ENCODE measurements at regions not wholly inside any gene's neighbourhood (a gene's known extent, or its start where the extent isn't known, plus 50 kb on each side); places are given as distances from the start of the nearest gene placed in this dataset.

DNA sequence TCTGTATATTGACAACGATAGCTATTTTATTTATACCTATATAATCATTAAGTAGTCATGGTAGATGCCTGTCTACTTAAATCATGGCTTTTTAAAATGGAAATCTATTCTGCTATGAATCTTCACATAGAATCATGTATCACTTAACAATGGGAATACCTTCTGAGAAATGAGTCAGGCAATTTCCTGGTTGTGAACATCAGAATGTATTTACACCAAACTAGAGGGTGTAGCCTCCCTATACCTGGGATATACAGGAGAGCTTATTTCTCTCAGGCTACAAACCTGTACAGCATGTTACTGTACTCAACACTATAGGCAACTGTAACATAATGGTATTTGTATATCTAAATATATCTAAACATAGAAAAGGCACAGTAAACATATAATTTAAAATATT lies 502.3 kb downstream of the ZWINT start:
- Histone ChIP-seq H3K36me3 (replicated peaks) (no peaks in the 10 kb centered on the region), H3K27ac (no peak overlapping the region), H3K4me3 (ENCODE audit: low read depth, low read length) (no peak overlapping the region), H3K27me3 (replicated peaks) (no peaks in the 10 kb centered on the region)
- in situ Hi-C loops (cut with HindIII; ENCODE audit: low pct_ligation_motif_present, low sequenced_read_pairs), result no loop called here
- TF ChIP-seq, protein P1, sequence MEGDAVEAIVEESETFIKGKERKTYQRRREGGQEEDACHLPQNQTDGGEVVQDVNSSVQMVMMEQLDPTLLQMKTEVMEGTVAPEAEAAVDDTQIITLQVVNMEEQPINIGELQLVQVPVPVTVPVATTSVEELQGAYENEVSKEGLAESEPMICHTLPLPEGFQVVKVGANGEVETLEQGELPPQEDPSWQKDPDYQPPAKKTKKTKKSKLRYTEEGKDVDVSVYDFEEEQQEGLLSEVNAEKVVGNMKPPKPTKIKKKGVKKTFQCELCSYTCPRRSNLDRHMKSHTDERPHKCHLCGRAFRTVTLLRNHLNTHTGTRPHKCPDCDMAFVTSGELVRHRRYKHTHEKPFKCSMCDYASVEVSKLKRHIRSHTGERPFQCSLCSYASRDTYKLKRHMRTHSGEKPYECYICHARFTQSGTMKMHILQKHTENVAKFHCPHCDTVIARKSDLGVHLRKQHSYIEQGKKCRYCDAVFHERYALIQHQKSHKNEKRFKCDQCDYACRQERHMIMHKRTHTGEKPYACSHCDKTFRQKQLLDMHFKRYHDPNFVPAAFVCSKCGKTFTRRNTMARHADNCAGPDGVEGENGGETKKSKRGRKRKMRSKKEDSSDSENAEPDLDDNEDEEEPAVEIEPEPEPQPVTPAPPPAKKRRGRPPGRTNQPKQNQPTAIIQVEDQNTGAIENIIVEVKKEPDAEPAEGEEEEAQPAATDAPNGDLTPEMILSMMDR (IDR thresholded peaks at IDR 0.05; ENCODE audit: low read depth, low read length, missing control alignments), result no peak
- DNase-seq, result no peak

DNA sequence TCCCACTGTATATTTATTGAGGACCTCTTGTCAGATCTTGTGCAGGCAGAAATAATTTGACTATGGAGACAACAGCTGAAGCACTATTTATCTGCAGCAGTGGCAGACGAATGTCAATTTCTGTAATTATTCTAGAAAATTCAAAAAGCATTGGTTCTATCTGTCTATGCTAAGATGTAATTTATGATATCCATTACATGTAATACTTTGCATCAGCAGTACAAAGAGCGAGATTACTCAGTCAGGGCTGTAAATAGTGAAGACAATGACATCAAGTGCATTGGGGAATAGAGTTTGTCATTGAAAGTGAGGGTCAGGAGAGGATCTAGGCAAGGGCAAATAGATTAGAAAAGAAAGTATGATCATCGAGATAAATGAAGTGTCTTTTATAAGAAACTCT lies 508.2 kb downstream of the ZWINT start:
- H3K36me3 ChIP-seq (replicated peaks), result no peaks in the 10 kb centered on the region
- no peak overlapping the region for H3K27ac ChIP-seq
- H3K27me3 ChIP-seq (replicated peaks), result no peaks in the 10 kb centered on the region
- in situ Hi-C loops (cut with HindIII; ENCODE audit: low pct_ligation_motif_present, low sequenced_read_pairs), result no loop called here
- TF ChIP-seq, protein P1 (IDR thresholded peaks at IDR 0.05; ENCODE audit: low read depth, low read length, missing control alignments), result no peak
- DNase-seq, result no peak
- no peak overlapping the region for H3K4me3 ChIP-seq (ENCODE audit: low read depth, low read length)

DNA sequence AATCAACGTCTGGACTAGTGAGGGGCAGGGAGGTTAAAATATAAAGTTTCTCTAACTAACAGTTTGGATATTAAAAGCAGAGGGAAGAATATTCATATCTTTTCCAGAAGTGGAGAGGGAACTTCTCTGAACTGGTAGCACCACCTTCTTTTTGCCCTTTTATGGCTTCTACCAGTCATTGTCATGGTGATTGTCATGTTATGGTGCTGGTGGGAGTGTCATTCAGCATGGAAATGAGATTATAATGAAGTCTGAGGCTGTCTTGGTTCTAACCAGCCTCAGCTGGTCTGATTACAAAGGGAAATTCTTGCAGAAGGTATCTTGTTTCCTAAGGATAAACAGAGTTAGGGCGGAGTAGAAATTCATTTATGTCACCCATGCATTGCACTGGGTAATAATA lies 523.8 kb downstream of the ZWINT start:
- H3K4me3 ChIP-seq (ENCODE audit: low read depth, low read length), result no peak overlapping the region
- in situ Hi-C loops (cut with HindIII; ENCODE audit: low pct_ligation_motif_present, low sequenced_read_pairs), result no loop called here
- no peaks in the 10 kb centered on the region for H3K36me3 ChIP-seq (replicated peaks)
- TF ChIP-seq, protein P1 (IDR thresholded peaks at IDR 0.05; ENCODE audit: low read depth, low read length, missing control alignments), result no peak
- no peak for DNase-seq
- H3K27me3 ChIP-seq (replicated peaks), result no peaks in the 10 kb centered on the region
- H3K27ac ChIP-seq, result no peak overlapping the region

DNA sequence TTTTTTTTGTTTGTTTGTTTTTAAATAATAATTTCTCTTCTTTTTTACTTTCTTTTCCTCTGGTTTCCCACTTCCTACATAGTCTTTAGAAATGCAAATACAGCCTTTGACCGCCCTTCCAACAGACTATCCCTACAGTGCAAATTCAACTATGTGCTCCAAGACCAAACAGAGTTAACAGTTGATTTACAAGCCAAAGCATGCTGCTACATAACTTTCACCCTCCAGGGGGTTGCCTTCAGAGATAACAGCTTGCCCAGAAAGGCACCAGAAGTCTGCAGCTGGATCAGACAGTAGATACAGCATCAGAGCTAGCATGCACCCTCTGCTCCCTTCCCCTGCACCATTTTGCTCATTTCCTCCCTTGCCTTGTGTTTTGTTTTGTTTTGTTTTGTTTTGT lies 539.0 kb downstream of the ZWINT start:
- no peak overlapping the region for H3K4me3 ChIP-seq (ENCODE audit: low read depth, low read length)
- in situ Hi-C loops (cut with HindIII; ENCODE audit: low pct_ligation_motif_present, low sequenced_read_pairs), result no loop called here
- no peak for DNase-seq
- H3K27ac ChIP-seq, result no peak overlapping the region
- no peaks in the 10 kb centered on the region for H3K36me3 ChIP-seq (replicated peaks)
- no peaks in the 10 kb centered on the region for H3K27me3 ChIP-seq (replicated peaks)
- TF ChIP-seq, protein P1 (IDR thresholded peaks at IDR 0.05; ENCODE audit: low read depth, low read length, missing control alignments), result no peak

DNA sequence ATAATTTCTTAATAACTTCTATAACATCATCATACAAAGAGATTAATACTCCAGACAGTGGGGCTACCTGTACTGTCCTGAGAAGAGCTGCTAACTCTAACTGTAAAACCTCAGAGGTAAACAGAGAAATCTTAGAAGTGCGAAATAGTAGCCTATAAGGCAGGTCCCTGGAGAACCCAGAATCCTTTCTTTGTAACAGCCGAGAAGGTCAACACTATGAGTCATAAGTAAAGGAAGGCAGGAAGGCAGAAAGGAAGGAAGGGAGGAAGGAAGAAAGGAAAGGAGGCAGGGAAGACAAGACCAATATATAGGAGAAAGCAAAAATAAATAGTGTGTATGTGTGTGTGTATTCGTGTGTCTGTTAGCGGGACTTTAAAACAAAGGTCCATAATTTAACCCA lies 540.6 kb downstream of the ZWINT start:
- in situ Hi-C loops (cut with HindIII; ENCODE audit: low pct_ligation_motif_present, low sequenced_read_pairs), result no loop called here
- no peaks in the 10 kb centered on the region for H3K36me3 ChIP-seq (replicated peaks)
- no peak for DNase-seq
- H3K27ac ChIP-seq, result no peak overlapping the region
- H3K4me3 ChIP-seq (ENCODE audit: low read depth, low read length), result no peak overlapping the region
- H3K27me3 ChIP-seq (replicated peaks), result no peaks in the 10 kb centered on the region
- TF ChIP-seq, protein P1 (IDR thresholded peaks at IDR 0.05; ENCODE audit: low read depth, low read length, missing control alignments), result no peak

DNA sequence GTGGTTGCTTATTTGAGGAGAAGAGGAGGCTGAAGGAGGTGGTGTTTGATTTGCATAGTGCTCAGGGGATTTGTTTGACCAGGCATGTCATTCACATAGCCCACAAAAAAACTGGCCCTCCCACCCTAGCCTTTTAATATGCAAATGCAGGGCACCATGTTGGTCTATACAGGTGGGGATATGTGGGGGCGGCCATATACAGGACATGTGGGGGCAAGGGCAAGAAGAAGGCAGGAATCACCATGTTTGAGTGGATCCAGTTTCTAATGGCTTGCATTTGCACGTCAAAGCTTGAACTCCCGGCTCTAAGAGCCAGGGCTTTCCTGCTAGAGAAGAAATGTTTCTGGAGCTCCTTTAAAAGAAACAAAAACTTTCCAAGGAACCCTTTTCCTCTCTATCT lies 541.0 kb downstream of the ZWINT start:
- no peaks in the 10 kb centered on the region for H3K36me3 ChIP-seq (replicated peaks)
- no peak overlapping the region for H3K27ac ChIP-seq
- in situ Hi-C loops (cut with HindIII; ENCODE audit: low pct_ligation_motif_present, low sequenced_read_pairs), result no loop called here
- H3K4me3 ChIP-seq (ENCODE audit: low read depth, low read length), result no peak overlapping the region
- TF ChIP-seq, protein P1 (IDR thresholded peaks at IDR 0.05; ENCODE audit: low read depth, low read length, missing control alignments), result no peak
- no peaks in the 10 kb centered on the region for H3K27me3 ChIP-seq (replicated peaks)
- no peak for DNase-seq

Data from brain microvascular endothelial cell (primary cell).